ENCODE measurements at regions not wholly inside any gene's neighbourhood (a gene's known extent, or its start where the extent isn't known, plus 50 kb on each side); places are given as distances from the start of the nearest gene placed in this dataset.

- no peak overlapping the region for H3K4me3 ChIP-seq (ENCODE audit: low read depth, low read length)
- ChIA-PET POLR2A (no interaction called here), CTCF (no interaction called here)
- DNase-seq (ENCODE audit: low read depth, low spot score) = no peak
- no peak for TF ChIP-seq CTCF (IDR thresholded peaks at IDR 0.05; ENCODE audit: insufficient read depth, low read length, missing control alignments)
Observed at GRCh38 chr5:2110137-2110933, 227.6 kb upstream of the IRX4 start.

- no peak for DNase-seq (ENCODE audit: low read depth, low spot score)
- ChIA-PET POLR2A (no interaction called here), CTCF (no interaction called here)
- no peak overlapping the region for H3K4me3 ChIP-seq (ENCODE audit: low read depth, low read length)
- TF ChIP-seq CTCF (IDR thresholded peaks at IDR 0.05; ENCODE audit: insufficient read depth, low read length, missing control alignments) = no peak
Observed at GRCh38 chr5:2109566-2109965, 226.8 kb upstream of the IRX4 start.

- no peak for TF ChIP-seq CTCF (IDR thresholded peaks at IDR 0.05; ENCODE audit: insufficient read depth, low read length, missing control alignments)
- CTCF ChIA-PET = no interaction called here
- no peak overlapping the region for H3K4me3 ChIP-seq (ENCODE audit: low read depth, low read length)
- POLR2A ChIA-PET = no interaction called here
- DNase-seq (ENCODE audit: low read depth, low spot score) = no peak
Observed at GRCh38 chr5:2106721-2107120, 224.0 kb upstream of the IRX4 start.

- POLR2A ChIA-PET = no interaction called here
- TF ChIP-seq CTCF (IDR thresholded peaks at IDR 0.05; ENCODE audit: insufficient read depth, low read length, missing control alignments) = no peak
- no peak overlapping the region for H3K4me3 ChIP-seq (ENCODE audit: low read depth, low read length)
- no peak for DNase-seq (ENCODE audit: low read depth, low spot score)
- CTCF ChIA-PET = no interaction called here
Observed at GRCh38 chr5:2105141-2105540, 222.4 kb upstream of the IRX4 start.

- no peak for DNase-seq (ENCODE audit: low read depth, low spot score)
- no peak overlapping the region for H3K4me3 ChIP-seq (ENCODE audit: low read depth, low read length)
- TF ChIP-seq CTCF (IDR thresholded peaks at IDR 0.05; ENCODE audit: insufficient read depth, low read length, missing control alignments) = no peak
- ChIA-PET POLR2A (no interaction called here), CTCF (no interaction called here)
Observed at GRCh38 chr5:2103940-2104339, 221.2 kb upstream of the IRX4 start.

- no peak for TF ChIP-seq CTCF (IDR thresholded peaks at IDR 0.05; ENCODE audit: insufficient read depth, low read length, missing control alignments)
- no peak for DNase-seq (ENCODE audit: low read depth, low spot score)
- ChIA-PET POLR2A (no interaction called here), CTCF (no interaction called here)
- H3K4me3 ChIP-seq (ENCODE audit: low read depth, low read length) = no peak overlapping the region
Observed at GRCh38 chr5:2102819-2103776, 220.4 kb upstream of the IRX4 start.
